HFFc6 (cell line): ENCODE measurements at regions not wholly inside any gene's neighbourhood (a gene's known extent, or its start where the extent isn't known, plus 50 kb on each side); places are given as distances from the start of the nearest gene placed in this dataset.

Source experiments
- DNase-seq: peaks from one replicate; pipeline ENCODE4 v3.0.0-alpha.2; 2018
- H3K27ac Mint-ChIP-seq: 2 replicates; pipeline ENCODE4 v1.8.0; 2020; ENCODE audit warnings: mild to moderate bottlenecking, mixed read lengths
- H3K27me3 Mint-ChIP-seq: 2 replicates; pipeline ENCODE4 v1.8.0; 2021; ENCODE audit warnings: mild to moderate bottlenecking, moderate library complexity, mixed read lengths; ENCODE audit not compliant: insufficient read depth
- H3K36me3 Mint-ChIP-seq: 2 replicates; pipeline ENCODE4 v1.8.0; 2021; ENCODE audit warnings: low read depth, mixed read lengths
- H3K4me1 Mint-ChIP-seq: 2 replicates; pipeline ENCODE4 v1.8.0; 2020; ENCODE audit warnings: low read depth, mixed read lengths
- H3K4me3 Mint-ChIP-seq: 2 replicates; pipeline ENCODE4 v1.8.0; 2020; ENCODE audit warnings: mild to moderate bottlenecking, moderate library complexity, mixed read lengths
- H3K9me3 Mint-ChIP-seq: 2 replicates; pipeline ENCODE4 v1.8.0; 2020; ENCODE audit warnings: mild to moderate bottlenecking, mixed read lengths
- CTCF ChIP-seq: fragments of 200-600 bp; sonication (generic); IDR thresholded peaks from 2 replicates; pipeline ENCODE4 v1.5.0; 2021; ENCODE audit warnings: antibody characterized with exemption, mild to moderate bottlenecking

- TF ChIP-seq CTCF, result no peak
- H3K4me1 Mint-ChIP-seq, result no peaks in the 10 kb centered on the region
- peaks cover 4% of the 10 kb centered on the region; the same call in 1 of the 2 replicates for H3K27me3 Mint-ChIP-seq
- H3K4me3 Mint-ChIP-seq, result no peak overlapping the region
- peaks cover 67% of the 10 kb centered on the region for H3K9me3 Mint-ChIP-seq
- no peak for DNase-seq
- no peaks in the 10 kb centered on the region; the same call in 1 of the 2 replicates for H3K36me3 Mint-ChIP-seq
- H3K27ac Mint-ChIP-seq, result no peak overlapping the region
These were observed 370.2 kb upstream of the RAB6C start for GRCh38 chr2:129609224-129609623.

GRCh38 chr2:129610766-129611165 lies 368.7 kb upstream of the RAB6C start:
- peaks cover 4% of the 10 kb centered on the region; the same call in 1 of the 2 replicates for H3K27me3 Mint-ChIP-seq
- H3K4me3 Mint-ChIP-seq, result no peak overlapping the region
- no peak for TF ChIP-seq CTCF
- no peak for DNase-seq
- H3K9me3 Mint-ChIP-seq, result peaks cover 74% of the 10 kb centered on the region
- no peak overlapping the region for H3K27ac Mint-ChIP-seq
- H3K36me3 Mint-ChIP-seq, result no peaks in the 10 kb centered on the region; the same call in 1 of the 2 replicates
- H3K4me1 Mint-ChIP-seq, result no peaks in the 10 kb centered on the region

GRCh38 chr2:129611471-129611870 lies 368.0 kb upstream of the RAB6C start:
- TF ChIP-seq CTCF, result no peak
- Mint-ChIP-seq H3K4me3 (no peak overlapping the region), H3K4me1 (no peaks in the 10 kb centered on the region), H3K36me3 (no peaks in the 10 kb centered on the region; the same call in 1 of the 2 replicates), H3K9me3 (peaks cover 71% of the 10 kb centered on the region), H3K27me3 (peaks cover 4% of the 10 kb centered on the region; the same call in 1 of the 2 replicates), H3K27ac (no peak overlapping the region)
- DNase-seq, result no peak

DNA sequence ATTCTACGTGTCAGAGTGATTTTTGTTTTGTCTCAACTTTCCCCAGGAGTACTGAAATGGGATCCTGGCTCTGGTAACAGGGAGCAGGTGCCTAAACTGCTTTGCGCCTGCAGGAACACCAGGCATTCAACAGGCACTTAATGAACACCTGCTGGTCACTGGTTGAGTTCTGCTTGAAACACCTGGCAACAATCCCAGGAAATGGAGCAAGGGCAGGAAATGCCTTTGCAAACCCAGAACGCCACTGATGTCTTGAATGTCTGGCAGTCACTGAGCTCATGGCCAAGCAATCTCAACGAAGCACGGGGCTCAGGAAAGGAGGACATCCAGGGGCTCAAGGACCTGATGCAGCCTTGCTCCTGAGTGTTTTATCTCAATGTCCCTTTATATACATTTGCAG lies 360.0 kb upstream of the RAB6C start:
- Mint-ChIP-seq H3K27me3 (no peaks in the 10 kb centered on the region; the same call in 1 of the 2 replicates), H3K36me3 (no peaks in the 10 kb centered on the region), H3K27ac (no peak overlapping the region), H3K4me1 (no peaks in the 10 kb centered on the region), H3K4me3 (no peak overlapping the region), H3K9me3 (peaks cover 56% of the 10 kb centered on the region)
- no peak for TF ChIP-seq CTCF
- no peak for DNase-seq

GRCh38 chr2:129620411-129620810 lies 359.1 kb upstream of the RAB6C start:
- Mint-ChIP-seq H3K4me3 (no peak overlapping the region), H3K9me3 (peaks cover 52% of the 10 kb centered on the region), H3K27ac (no peak overlapping the region), H3K4me1 (no peaks in the 10 kb centered on the region), H3K27me3 (no peaks in the 10 kb centered on the region; the same call in 1 of the 2 replicates), H3K36me3 (peaks cover 2% of the 10 kb centered on the region; the same call in 1 of the 2 replicates)
- no peak for TF ChIP-seq CTCF
- DNase-seq, result no peak

DNA sequence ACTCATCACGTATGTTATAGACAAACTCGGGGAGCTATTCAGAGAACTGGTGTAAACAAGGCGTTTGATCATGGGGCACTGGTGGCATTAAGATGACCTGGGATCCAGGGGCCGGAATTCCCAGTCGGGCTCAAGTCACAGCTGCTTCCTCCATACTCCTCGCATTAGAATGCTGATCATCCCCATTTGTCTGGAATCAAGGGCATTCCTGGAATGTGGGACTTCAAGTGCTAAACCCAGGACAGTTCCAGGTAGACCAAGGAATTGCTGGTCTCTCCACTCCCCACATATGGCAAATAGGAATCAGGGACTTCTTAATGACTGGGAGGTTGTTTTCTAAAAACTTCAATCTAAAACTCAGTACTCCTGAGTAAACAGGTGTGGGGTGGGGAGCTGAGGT lies 355.7 kb upstream of the RAB6C start:
- Mint-ChIP-seq H3K4me3 (no peak overlapping the region), H3K36me3 (peaks cover 12% of the 10 kb centered on the region; the same call in 1 of the 2 replicates), H3K4me1 (no peaks in the 10 kb centered on the region), H3K9me3 (peaks cover 55% of the 10 kb centered on the region), H3K27me3 (peaks cover 3% of the 10 kb centered on the region), H3K27ac (no peak overlapping the region)
- no peak for DNase-seq
- no peak for TF ChIP-seq CTCF
